T-helper 1 cell treated with Interleukin-12 subunit alpha and Interleukin-12 subunit beta and Interleukin-4 antibody, amounts not matched to agents 30 ng/mL and 1 ng/mL, for 36 hours (primary cell): ENCODE measurements at regions not wholly inside any gene's neighbourhood (a gene's known extent, or its start where the extent isn't known, plus 50 kb on each side); places are given as distances from the start of the nearest gene placed in this dataset.

Source experiments
- intact Hi-C: fragments of 100-400 bp; cut with micrococcal nuclease; formaldehyde crosslinking; loops from one replicate; pipeline ENCODE4 v1.15.1; 2024

DNA sequence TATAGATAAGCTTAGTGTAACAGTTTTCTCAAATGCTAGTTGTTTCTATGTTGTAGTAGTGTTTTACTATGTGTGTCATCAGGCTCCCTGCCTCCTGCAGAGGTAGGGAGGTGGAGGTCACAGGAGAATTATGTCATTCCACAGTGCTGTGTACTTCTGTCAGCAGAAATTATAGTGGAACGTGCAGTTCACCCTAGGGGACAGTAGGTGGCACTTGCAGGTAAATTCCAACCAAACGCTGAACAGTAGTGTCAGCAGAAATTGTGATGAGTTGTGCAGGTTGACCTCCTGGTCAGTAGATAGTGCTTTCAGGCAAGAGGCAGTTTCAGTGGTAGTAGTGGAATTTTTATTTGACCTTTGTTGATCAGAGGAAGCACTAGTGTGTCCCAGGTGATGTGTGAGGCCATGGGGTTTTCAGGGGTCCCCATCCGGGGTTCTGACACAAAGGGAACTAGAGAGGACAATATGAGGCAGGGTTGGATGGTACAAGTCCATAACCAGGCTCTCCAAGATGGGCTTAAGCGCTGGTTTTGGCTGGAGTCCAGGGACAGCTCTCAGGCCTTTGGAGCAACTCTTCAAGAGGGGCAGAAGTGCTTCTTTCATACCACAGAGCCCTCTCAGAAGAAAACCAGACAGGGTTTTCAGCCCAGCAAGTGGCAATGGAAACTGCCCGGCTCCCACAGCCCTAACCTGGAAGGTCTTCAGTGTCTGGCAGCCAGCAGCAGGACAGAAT lies 402.9 kb downstream of the CYLC2 start:
- intact Hi-C loops: loop anchor here (1.0 to 5.0 kb wide), 4 partner anchors 693 to 1349 kb away; partner anchors contain the start of gene NIPSNAP3A

DNA sequence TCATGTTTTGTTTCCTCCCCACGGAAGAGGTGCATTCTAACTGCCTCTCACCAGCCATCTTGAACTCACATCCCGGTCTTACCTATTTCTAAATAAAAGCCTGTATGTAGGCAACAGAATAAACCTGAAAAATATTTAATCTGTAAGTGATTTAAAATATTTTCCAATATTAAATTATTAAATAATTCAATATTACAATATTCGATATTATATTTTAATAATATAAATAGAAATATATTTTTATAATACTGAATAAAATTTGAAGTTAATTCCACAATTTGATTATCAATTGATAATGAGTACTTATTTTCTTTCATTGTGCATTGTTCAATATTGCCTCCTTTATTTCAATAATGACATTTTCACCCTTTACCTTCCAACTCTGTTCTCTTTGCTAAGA lies 404.4 kb downstream of the CYLC2 start:
- intact Hi-C loops: loop anchor here (5.0 kb wide), 1 partner anchor 988 kb away; no protein-coding TSS in a partner anchor

DNA sequence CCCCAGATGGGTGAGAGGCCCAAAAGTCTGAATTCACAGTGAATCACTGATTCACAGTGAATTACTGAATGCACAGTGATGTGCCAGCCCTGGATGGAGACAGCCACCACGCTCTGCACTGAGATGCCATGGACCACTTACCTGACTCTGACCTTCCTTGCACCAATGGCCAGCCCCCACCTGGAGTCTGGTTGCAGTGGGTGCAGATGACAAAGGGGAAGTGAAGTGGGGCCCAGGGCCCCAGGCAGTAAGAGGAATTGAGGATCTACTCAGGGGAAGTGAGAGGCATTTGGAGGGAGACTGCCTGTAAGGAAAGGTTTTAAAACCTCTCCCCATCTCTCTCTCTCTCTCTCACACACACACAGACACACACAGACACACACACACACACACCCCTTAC lies 412.1 kb downstream of the CYLC2 start:
- intact Hi-C loops: no loop called here

DNA sequence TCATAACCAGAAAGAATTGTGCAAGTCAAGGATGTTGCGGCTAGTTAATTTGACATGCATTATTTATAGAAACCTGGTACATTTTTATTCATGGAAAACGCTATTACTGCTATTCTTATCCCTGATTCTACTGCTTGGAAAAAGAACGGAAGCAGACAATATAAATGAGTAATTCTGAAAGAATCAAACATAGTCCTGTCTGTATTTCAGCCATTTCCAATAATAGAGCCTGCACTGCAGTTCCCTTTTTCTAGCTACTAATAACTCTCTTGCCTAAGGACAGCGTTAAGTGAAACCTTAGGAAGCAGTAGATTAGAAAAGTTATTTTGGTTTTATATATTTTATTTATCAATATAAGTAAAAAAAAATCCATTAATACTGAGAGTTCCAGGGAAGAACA lies 414.9 kb downstream of the CYLC2 start:
- intact Hi-C loops: no loop called here

DNA sequence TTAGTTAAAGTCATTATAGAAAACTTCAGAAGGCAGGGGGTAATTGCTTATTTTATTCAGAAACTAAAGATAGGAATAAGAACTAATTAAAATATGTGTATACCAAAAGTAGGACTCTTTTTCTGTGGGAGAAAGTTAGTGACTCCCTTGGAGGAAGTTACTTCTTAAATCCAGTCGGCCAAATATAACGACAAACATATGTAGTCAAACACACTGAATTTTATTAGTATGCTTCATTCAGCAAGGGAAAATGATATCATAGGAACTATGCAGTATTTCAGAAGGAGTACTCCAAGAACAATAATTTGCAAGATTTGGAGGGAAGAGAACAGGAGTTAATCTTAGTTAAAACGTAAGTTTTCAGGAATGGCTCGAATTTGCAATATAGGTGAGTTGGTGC lies 432.6 kb downstream of the CYLC2 start:
- intact Hi-C loops: no loop called here

DNA sequence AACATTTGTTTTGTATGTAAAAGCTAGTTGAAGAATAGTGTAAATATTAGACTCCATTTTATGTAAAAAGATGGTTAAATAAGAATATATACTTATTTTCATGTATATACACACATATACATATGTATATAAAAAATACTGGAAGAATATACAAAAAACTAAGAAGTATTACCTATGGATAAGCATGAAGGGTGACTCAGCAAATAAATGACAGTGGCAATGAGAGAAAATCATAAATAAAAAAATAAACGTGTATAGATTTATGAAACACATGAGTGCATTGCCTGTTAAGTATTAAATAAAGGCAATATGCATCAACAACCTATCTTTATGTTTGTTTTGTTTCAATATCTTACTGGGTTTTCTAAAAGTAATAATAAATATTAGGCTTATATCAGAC lies 435.3 kb downstream of the CYLC2 start:
- intact Hi-C loops: no loop called here

DNA sequence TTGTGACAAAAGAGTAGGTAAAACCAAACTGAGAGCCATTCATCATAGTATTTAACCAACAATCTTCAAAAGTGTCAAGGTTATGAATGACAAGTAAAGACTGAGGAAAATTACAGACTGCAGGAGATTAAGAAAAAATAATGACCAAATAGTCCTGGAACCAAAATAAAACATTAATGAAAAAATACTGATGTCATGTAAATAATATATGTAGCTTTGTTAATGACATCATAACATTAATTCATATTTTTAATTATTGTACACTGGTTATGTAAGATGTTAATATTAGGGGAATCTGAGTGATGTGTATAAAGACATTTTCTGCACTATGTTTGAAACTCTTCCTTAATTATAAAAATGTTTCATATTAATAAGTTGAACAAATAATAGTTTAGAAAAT lies 436.7 kb downstream of the CYLC2 start:
- intact Hi-C loops: no loop called here

DNA sequence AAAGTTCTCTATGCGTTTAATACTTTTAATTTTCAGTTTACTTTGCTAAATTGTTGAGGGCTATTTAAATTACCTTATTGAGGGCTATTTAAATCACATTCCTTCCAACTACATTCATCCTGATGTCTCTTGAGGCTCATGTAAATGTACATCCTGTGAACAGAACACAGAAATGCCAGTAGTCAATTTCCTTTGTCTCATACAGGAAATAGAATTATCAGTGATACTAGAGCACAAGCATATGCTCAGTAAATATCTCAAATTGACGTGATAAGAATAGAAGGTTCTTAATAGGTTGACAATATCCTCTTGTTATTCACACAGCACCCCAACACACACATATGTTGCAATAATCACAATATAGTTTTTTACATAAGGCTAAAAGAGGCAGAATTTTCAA lies 449.0 kb downstream of the CYLC2 start:
- intact Hi-C loops: no loop called here

DNA sequence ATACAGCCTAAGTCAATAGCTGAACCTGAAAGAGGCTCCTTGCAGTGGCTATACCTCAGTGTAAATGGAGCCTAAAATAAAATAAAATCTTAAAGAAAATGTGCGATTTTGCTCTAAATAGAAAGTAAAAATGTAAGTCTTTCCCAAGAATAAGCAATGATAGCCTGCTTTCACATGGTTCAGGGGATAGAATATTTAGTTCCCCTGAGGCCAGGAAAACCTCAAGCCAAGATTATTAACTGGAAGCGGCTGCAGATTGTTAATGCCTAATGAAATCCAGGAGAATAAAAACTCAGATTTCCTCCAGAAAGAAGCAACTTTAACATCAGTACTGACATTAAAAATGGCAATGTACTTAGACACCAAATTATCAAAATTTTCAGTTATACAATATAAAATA lies 463.7 kb downstream of the CYLC2 start:
- intact Hi-C loops: no loop called here

DNA sequence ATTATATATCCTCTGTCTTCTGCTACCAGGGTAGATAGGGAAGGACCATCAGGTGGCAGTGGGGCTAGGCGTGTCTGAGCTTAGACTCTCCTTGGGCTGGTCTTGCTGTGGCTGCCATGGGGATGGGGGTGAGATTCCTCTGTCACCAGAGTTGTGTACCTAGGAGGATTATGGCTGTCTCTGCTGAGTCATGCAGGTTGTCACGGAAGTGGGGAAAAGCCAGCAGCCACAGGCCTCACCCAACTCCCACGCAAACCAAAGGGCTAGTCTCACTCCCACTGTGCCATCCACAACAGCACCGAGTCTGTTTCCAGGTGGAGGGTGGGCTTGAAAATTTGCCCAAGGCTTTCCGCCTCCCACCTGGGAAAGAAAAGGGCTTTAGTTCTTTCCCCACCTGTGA lies 476.1 kb downstream of the CYLC2 start:
- intact Hi-C loops: no loop called here

DNA sequence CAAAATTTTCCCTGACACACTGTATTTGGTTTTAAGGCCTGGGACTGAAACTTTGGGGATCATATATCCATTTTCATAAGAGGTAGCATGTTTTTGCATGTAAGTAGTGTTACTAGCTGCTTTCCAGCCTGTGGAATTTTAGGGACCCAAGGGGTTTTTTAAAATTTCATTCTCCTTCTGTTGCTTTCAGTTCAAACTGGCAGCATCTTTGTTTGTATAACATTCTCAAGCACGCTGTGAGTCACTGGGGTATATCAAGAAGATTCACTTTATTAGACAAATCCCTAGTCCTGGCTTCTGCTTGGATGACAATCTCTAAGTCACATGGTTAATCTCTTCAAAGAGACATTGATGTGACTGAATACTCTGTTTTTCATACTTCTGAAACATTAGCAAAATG lies 479.0 kb downstream of the CYLC2 start:
- intact Hi-C loops: no loop called here

DNA sequence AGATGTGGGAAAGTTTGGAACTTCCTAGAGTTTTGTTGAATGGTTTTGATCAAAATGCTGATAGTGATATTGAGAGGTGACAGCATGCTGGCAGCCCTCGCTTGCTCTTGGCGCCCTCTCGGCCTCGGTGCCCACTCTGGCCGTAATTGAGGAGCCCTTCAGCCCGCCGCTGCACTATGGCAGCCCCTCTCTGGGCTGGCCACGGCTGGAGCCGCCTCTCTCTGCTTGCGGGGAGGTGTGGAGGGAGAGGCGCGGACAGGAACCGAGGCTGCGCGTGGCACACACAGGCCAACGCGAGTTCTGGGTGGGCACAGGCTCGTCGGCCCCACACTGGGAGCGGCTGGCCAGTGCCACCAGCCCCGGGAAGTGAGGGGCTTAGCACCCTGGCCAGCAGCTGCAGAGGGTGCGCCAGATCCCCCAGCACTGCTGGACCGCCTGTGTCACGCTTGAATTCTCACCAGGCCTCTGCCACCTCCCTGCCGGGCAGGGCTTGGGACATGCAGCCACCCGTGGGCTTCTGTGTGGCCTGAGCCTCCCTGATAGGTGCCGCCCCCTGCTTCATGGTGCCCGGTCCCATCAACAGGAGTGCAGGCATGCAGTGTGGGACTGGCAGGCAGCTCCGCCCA lies 488.5 kb downstream of the CYLC2 start:
- intact Hi-C loops: no loop called here

DNA sequence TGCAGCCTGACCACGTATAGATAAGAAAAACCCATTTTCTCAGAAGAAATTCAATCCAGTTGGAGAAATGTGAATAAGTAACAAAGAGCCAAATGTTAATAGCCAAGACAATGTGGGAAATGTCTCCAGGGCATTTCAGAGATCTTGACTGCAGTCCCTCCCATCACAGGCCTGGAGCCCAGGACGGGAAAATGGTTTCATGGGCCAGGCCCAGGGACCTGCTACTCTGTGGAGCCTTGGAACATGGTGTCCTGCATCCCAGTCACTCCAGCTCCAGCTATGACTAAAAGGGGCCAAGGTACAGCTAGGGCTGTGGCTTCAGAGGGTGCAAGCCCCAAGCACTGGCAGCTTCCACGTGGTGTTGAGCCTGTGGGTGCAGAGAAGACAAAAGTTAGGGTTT lies 490.0 kb downstream of the CYLC2 start:
- intact Hi-C loops: no loop called here

DNA sequence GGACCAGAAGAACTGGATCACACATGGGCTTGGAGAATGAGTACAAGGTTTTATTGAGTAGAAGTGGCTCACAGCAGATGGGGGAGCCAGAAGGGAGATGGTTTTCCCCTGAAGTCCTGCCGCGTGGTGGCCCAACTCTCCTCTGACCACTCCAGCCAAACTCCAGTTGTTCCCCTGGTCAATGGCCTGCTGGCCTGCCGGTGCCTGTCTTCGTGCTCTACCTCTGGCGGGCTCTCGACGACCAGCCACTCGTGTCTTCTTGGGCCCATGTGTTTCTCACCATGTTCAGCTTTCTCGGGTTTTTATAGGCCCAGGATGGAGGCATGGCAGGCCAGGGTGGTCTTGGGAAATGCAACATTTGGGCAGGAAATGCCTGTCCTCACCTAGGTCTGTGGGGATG lies 519.6 kb downstream of the CYLC2 start:
- intact Hi-C loops: no loop called here

DNA sequence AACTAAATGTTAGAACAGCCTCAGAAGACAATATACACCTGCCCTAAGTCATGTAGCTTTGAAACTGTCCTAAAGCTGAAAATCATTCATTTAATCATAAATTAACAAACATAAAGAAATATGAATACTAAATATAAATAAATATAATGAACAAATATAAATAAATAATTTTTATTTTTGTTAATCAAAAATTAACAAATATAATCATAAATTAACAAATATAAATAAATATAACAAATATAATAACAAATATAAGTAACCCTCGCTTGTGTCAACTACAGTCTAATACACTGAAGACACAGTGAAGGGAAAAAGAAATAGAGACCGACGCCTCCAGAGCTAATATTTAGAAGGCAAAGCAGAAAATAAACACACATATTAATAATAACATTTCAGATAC lies 527.3 kb downstream of the CYLC2 start:
- intact Hi-C loops: no loop called here

DNA sequence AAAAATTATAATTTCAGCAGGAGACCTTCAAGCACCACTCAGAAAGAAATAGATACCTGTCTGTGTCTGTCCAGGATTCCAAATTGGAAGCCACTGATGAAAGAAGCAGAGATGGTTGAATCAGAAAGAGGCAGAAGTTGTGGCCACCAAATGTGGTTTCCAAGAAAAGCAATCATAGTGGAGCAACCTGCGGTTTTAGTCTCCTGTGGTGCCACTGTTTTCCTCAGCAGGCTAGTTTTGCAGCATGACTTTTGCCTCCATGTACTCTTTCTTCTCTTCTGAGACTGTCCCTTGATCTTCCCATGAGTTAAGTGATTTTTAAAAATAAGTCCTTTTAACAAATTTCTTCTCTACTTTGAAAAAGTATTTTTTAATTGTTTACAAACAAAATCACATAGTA lies 535.8 kb downstream of the CYLC2 start:
- intact Hi-C loops: no loop called here

DNA sequence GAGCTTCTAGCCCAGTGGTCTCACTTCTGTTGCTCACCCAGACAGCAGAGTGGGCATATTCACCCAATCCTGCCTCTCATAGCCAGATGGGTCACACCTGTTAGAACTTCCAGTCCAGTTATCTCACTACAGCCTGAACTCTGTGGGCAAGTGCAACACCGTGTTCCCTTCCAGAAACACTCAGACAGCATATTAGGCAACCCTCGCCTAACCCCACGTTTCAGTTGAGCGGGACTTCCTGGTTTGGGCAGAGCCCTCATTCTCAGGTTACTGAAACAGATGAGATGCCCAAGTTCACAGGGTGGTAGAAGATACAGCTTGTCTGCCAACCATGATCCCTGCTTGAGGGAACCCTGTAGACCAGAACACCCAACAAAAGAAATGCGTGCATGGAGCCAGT lies 538.2 kb downstream of the CYLC2 start:
- intact Hi-C loops: no loop called here

DNA sequence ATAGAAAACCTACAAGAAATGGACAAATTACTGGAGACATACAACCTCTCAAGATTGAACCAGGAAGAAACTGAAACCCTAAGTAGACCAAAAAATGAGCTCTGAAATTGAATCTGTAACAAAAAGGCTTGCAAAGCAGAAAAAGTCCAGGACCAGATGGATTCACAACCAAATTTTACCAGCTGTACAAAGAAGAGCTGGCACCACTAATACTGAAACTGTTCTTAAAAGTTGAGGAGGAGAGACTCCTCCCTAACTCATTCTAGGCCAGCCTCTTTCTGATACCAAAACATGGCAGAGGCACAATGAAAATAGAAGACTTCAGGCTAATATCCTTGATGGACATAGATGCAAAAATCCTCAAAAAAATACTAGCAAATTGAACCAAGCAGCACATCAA lies 542.3 kb downstream of the CYLC2 start:
- intact Hi-C loops: no loop called here

DNA sequence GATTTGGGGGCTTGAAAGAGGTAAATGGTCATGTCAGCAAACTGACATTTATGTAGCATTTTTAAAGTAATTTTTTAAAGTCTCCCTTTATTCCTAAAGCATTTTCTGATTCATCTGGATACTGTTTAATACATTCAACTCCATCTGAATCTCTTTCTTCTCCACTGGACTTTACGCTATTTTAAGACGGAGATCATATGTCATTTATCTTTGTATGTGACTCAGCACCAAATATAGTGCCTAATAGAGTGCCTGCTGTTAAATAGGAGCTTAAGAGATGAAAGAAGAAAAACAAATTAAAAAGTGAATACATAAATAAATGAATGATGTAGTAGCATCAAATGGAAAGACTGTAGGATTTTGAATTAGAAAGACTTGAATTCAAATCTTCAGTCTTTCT lies 548.8 kb upstream of the SMC2 start:
- intact Hi-C loops: no loop called here

DNA sequence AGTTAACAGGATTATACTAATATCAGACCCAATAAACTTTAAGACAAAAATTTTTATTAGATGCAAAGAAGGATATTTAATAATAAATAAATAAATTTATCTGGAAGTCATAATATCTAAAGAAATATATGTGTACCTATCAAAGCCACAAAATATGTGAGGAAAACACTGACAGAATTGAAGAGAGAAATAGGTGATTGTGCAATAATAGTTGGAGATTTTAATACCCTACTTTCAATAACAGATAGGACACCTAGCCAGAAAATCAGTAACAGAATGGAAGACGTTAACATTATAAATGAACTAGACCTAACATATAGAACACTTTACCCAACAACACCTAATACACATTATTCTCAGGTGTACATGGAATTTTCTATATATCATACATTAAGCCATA lies 541.4 kb upstream of the SMC2 start:
- intact Hi-C loops: no loop called here

DNA sequence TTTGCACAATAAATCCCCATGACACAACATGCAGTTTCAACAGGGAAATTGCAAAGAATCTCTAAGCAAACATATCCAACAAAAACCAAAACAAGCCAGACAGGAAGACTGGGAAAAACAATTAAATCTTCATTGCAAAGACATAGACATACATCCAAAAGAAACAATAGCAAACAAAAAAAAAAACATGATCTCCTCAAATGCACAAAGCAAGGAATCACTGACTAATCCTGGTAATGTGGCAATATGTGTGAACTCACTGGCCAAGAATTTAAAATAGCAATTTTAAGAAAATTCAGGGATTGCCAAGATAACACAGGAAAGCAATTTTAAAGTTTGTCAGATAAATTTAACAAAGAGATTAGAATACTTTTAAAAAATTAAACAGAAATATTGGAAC lies 520.1 kb upstream of the SMC2 start:
- intact Hi-C loops: no loop called here

DNA sequence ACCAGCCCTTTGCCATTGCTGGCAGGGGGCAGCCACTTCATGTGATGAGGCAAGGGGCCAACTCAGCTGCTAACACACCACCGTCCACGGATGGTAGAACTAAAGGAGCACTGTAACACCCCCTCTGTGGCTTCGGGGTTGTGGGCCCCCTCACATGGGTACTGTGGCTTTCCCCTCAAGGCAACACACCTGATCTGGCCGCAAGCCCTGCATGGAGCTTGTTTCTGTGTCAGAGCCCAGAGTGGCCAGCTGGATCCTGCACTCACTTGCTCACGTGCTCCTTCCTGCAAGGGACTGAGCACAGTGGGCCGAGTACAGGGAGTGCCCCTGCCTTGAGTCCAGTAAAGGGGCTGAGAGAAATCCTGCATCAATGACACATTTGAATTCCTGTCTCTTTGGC lies 507.4 kb upstream of the SMC2 start:
- intact Hi-C loops: no loop called here

DNA sequence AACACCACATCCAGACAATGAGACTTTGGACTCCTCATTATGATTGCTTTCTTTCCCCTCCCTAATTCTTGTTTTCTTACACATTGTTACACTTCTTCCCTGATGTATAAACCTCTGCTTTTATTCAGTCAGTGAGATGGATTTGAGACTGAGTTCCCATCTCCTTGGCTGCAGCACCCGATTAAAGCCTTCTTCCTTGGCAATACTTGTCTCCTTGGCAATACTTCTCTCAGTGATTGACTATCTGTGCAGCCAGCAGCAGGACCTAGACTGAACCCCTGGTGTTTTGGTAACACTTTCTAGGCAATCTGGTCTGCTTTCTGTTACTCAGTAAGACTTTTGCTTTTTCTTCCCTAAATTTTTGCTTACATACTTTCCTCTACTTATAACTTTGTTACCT lies 492.8 kb upstream of the SMC2 start:
- intact Hi-C loops: no loop called here
